K562 (cell line): ENCODE measurements at regions not wholly inside any gene's neighbourhood (a gene's known extent, or its start where the extent isn't known, plus 50 kb on each side); places are given as distances from the start of the nearest gene placed in this dataset.
A peak's percentile ranks its signal among the peaks of the same experiment; 100 is the strongest.

Experiments used
- ATF7 ChIP-seq: fragments of 450-650 bp; IDR thresholded peaks from 2 replicates; pipeline ENCODE4 v1.7.1; 2014; ENCODE audit warnings: mild to moderate bottlenecking, moderate library complexity
- CBFA2T3 ChIP-seq: fragments of 450-650 bp; IDR thresholded peaks from 2 replicates; pipeline ENCODE4 v1.6.1; 2017
- CTBP1 ChIP-seq: fragments of 450-650 bp; IDR thresholded peaks from 2 replicates; pipeline ENCODE4 v1.6.1; 2016; ENCODE audit warnings: borderline replicate concordance
- E2F3 ChIP-seq: fragments of 250-450 bp; sonication (Bioruptor Pico); IDR thresholded peaks from 2 replicates; pipeline ENCODE4 v1.4.0; 2020; ENCODE audit warnings: mild to moderate bottlenecking
- ELF2 ChIP-seq: fragments of 250-450 bp; sonication (Bioruptor Pico); IDR thresholded peaks from 2 replicates; pipeline ENCODE4 v1.5.0; 2021; ENCODE audit warnings: mild to moderate bottlenecking
- HES1 ChIP-seq: fragments of 450-650 bp; IDR thresholded peaks from 2 replicates; pipeline ENCODE4 v1.6.1; 2016; ENCODE audit warnings: low read depth, mild to moderate bottlenecking, moderate library complexity
- HIVEP1 ChIP-seq: fragments of 250-450 bp; sonication (Bioruptor Pico); IDR thresholded peaks from 2 replicates; pipeline ENCODE4 v1.4.0; 2020; ENCODE audit warnings: mild to moderate bottlenecking
- MBD1 ChIP-seq: fragments of 250-450 bp; sonication (Bioruptor Pico); IDR thresholded peaks from 2 replicates; pipeline ENCODE4 v1.8.0; 2022; ENCODE audit warnings: inconsistent platforms
- MECOM ChIP-seq: fragments of 250-450 bp; sonication (Bioruptor Pico); IDR thresholded peaks from 2 replicates; pipeline ENCODE4 v1.8.0; 2022; ENCODE audit warnings: inconsistent platforms
- NR2F6 ChIP-seq: fragments of 450-650 bp; formaldehyde crosslinking; IDR thresholded peaks from 2 replicates; pipeline ENCODE4 v1.4.0; 2020; ENCODE audit warnings: mild to moderate bottlenecking
- PHB2 ChIP-seq: fragments of 450-650 bp; IDR thresholded peaks from 2 replicates; pipeline ENCODE4 v1.6.1; 2017; ENCODE audit warnings: low read depth
- PHF21A ChIP-seq: fragments of 450-650 bp; IDR thresholded peaks from 2 replicates; pipeline ENCODE4 v1.6.1; 2017; ENCODE audit warnings: low read depth, borderline replicate concordance
- RFX1 ChIP-seq: fragments of 450-650 bp; IDR thresholded peaks from 2 replicates; pipeline ENCODE4 v1.6.1; 2016; ENCODE audit warnings: mild to moderate bottlenecking, moderate library complexity
- SMARCA4 ChIP-seq: fragments of 450-650 bp; IDR thresholded peaks from 2 replicates; pipeline ENCODE4 v1.6.1; 2016
- TEAD4 ChIP-seq, 2 experiments: sonication (generic) in 1 of 2; formaldehyde crosslinking in 1 of 2; IDR thresholded peaks; 2 replicates each; pipeline versions ENCODE4 v1.6.1 to v1.8.0; 2012 to 2022; ENCODE audit warnings: borderline replicate concordance in 1 of 2, inconsistent platforms in 1 of 2, low read length in 1 of 2, mild to moderate bottlenecking in 1 of 2, missing genetic modification reagents in 1 of 2
- TRIM24 ChIP-seq, 2 experiments: fragments of 450-650 bp; IDR thresholded peaks; 2 replicates each; pipeline ENCODE4 v1.6.1; 2016
- ZFPM2 ChIP-seq: fragments of 250-450 bp; sonication (Bioruptor Pico); IDR thresholded peaks from 2 replicates; pipeline ENCODE4 v1.5.1; 2022; ENCODE audit warnings: mild to moderate bottlenecking
- ZHX1 ChIP-seq: fragments of 150-350 bp; conservative IDR thresholded peaks from 2 replicates; pipeline ENCODE4 v1.6.1; 2014; ENCODE audit warnings: low read length
- ZNF121 ChIP-seq: sonication (generic); formaldehyde crosslinking; conservative IDR thresholded peaks from 2 replicates; pipeline ENCODE4 v1.8.0; 2022; ENCODE audit warnings: missing genetic modification reagents
- ZNF445 ChIP-seq: fragments of 250-450 bp; sonication (Bioruptor Pico); IDR thresholded peaks from 2 replicates; pipeline ENCODE4 v1.4.0; 2020; ENCODE audit warnings: low read depth, mild to moderate bottlenecking, moderate library complexity
- ZNF449 ChIP-seq: fragments of 250-450 bp; sonication (Bioruptor Pico); IDR thresholded peaks from 2 replicates; pipeline ENCODE4 v1.8.0; 2022; ENCODE audit warnings: moderate library complexity, mild to moderate bottlenecking, inconsistent platforms
- ZNF75A ChIP-seq: fragments of 450-650 bp; formaldehyde crosslinking; IDR thresholded peaks from 2 replicates; pipeline ENCODE4 v1.4.0; 2020; ENCODE audit warnings: mild to moderate bottlenecking
- ZNF764 ChIP-seq: fragments of 250-450 bp; sonication (Bioruptor Pico); IDR thresholded peaks from 2 replicates; pipeline ENCODE4 v1.4.0; 2020; ENCODE audit warnings: low read depth, mild to moderate bottlenecking, moderate library complexity
- ZNF780A ChIP-seq: fragments of 250-450 bp; sonication (Bioruptor Pico); IDR thresholded peaks from 2 replicates; pipeline ENCODE4 v1.5.0; 2021; ENCODE audit warnings: mild to moderate bottlenecking
- ZNF79 ChIP-seq: fragments of 250-450 bp; sonication (Bioruptor Pico); IDR thresholded peaks from 2 replicates; pipeline ENCODE4 v1.4.0; 2020; ENCODE audit warnings: low read depth, mild to moderate bottlenecking, moderate library complexity

GRCh38 chr6:11392778-11393507 is 144.6 kb upstream of the TMEM170B start (continued):
- TF ChIP-seq CTBP1: peak; percentile 89
- TF ChIP-seq MBD1 (CRISPR knock-in tag): no peak
- TF ChIP-seq HIVEP1 (CRISPR knock-in tag): 0 out of 2 replicates have a peak, but pooled peaks have one; percentile 82
- TF ChIP-seq SMARCA4: peak; percentile 75; the same call in 1 of the 2 replicates
- TF ChIP-seq E2F3 (CRISPR knock-in tag): peak; percentile 59
- TF ChIP-seq ZNF780A: 0 out of 2 replicates have a peak, but pooled peaks have one; percentile 40
- 0 out of 2 replicates have a peak, but pooled peaks have one; percentile 22 for TF ChIP-seq ZFPM2 (CRISPR knock-in tag)
- TF ChIP-seq PHB2: no peak
- no peak for TF ChIP-seq ZNF764 (CRISPR knock-in tag)
- 0 out of 2 replicates have a peak, but pooled peaks have one; percentile 47 for TF ChIP-seq HES1
- no peak for TF ChIP-seq PHF21A
- peak; percentile 59 for TF ChIP-seq RFX1
- TF ChIP-seq ZNF121: no peak
- TF ChIP-seq ELF2 (CRISPR knock-in tag): peak; percentile 95
- TF ChIP-seq ZNF445 (CRISPR knock-in tag): no peak
- peak; percentile 74 for TF ChIP-seq ATF7
- no peak for TF ChIP-seq ZHX1
- peak; percentile 59; the same call in 1 of the 2 replicates for TF ChIP-seq TEAD4 (IDR thresholded peaks at IDR 0.05; ENCODE audit: low read length)
- no peak for TF ChIP-seq TEAD4 (CRISPR knock-in tag; IDR thresholded peaks at IDR 0.05; ENCODE audit: borderline replicate concordance)
- peak; percentile 93 for TF ChIP-seq MECOM (CRISPR knock-in tag)
- TF ChIP-seq NR2F6 (CRISPR knock-in tag): peak; percentile 84; the same call in 1 of the 2 replicates
- TF ChIP-seq TRIM24 (IDR thresholded peaks at IDR 0.05): peak in 1 of 2 experiments; percentile 81; a peak in 1 of 4 replicates
- TF ChIP-seq ZNF75A (CRISPR knock-in tag): peak; percentile 25; the same call in 1 of the 2 replicates
- 0 out of 2 replicates have a peak, but pooled peaks have one; percentile 11 for TF ChIP-seq ZNF449
- TF ChIP-seq ZNF79 (CRISPR knock-in tag): peak; percentile 69; the same call in 1 of the 2 replicates
- TF ChIP-seq CBFA2T3: no peak
